Left lung (tissue), 4 donors: ENCODE measurements at regions not wholly inside any gene's neighbourhood (a gene's known extent, or its start where the extent isn't known, plus 50 kb on each side); places are given as distances from the start of the nearest gene placed in this dataset.

Experiments
- ATAC-seq: fragments of 200-7000 bp; cut with Tn5 transposase; one replicate; pipeline ENCODE4 v1.9.1; 2020; ENCODE audit warnings: moderate library complexity
- DNase-seq, 4 donors: peaks; one replicate each; pipeline ENCODE4 v3.0.0-alpha.2; 2013 to 2020
- H3K27ac ChIP-seq, 2 donors: fragments of 200-600 bp; sonication (generic) in 1 of 2; one replicate each; pipeline versions ENCODE4 v1.5.0 to v1.8.0; 2020 to 2021
- H3K27me3 ChIP-seq, 2 donors: fragments of 200-600 bp; sonication (generic) in 1 of 2; one replicate each; pipeline versions ENCODE4 v1.5.0 to v1.8.0; 2020 to 2021
- H3K36me3 ChIP-seq, 2 donors: fragments of 200-600 bp; sonication (generic) in 1 of 2; one replicate each; pipeline versions ENCODE4 v1.5.0 to v1.8.0; 2020 to 2021
- H3K4me1 ChIP-seq, 2 donors: fragments of 200-600 bp; one replicate each; pipeline ENCODE4 v1.8.0; 2021
- H3K4me3 ChIP-seq, 2 donors: fragments of 200-600 bp; sonication (generic) in 1 of 2; one replicate each; pipeline versions ENCODE4 v1.5.0 to v1.8.0; 2020 to 2021; ENCODE audit warnings: mild to moderate bottlenecking in 1 of 2
- H3K9me3 ChIP-seq, 2 donors: fragments of 200-600 bp; sonication (generic) in 1 of 2; one replicate each; pipeline versions ENCODE4 v1.5.0 to v1.8.0; 2020 to 2021
- intact Hi-C, 2 donors: fragments of 100-400 bp; cut with DNase I; formaldehyde crosslinking; loops; one replicate each; pipeline versions ENCODE4 v1.11.2 to v1.14.2; 2022
- TF ChIP-seq, protein P1 (sequence below), 2 donors: fragments of 200-600 bp; sonication (generic) in 1 of 2; IDR thresholded peaks; one replicate each; pipeline versions ENCODE4 v1.5.0 to v1.8.0; 2021; ENCODE audit warnings: antibody characterized with exemption in 2 of 2
- donor health status: DM: no; HTN: yes; CAD: no.
- donor health status: DM: no; HTN: no; CAD: no.

- H3K27ac ChIP-seq, result no peak overlapping the region
- H3K4me3 ChIP-seq, result no peak overlapping the region
- TF ChIP-seq, protein P1, sequence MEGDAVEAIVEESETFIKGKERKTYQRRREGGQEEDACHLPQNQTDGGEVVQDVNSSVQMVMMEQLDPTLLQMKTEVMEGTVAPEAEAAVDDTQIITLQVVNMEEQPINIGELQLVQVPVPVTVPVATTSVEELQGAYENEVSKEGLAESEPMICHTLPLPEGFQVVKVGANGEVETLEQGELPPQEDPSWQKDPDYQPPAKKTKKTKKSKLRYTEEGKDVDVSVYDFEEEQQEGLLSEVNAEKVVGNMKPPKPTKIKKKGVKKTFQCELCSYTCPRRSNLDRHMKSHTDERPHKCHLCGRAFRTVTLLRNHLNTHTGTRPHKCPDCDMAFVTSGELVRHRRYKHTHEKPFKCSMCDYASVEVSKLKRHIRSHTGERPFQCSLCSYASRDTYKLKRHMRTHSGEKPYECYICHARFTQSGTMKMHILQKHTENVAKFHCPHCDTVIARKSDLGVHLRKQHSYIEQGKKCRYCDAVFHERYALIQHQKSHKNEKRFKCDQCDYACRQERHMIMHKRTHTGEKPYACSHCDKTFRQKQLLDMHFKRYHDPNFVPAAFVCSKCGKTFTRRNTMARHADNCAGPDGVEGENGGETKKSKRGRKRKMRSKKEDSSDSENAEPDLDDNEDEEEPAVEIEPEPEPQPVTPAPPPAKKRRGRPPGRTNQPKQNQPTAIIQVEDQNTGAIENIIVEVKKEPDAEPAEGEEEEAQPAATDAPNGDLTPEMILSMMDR (IDR thresholded peaks at IDR 0.05), result no peak
- H3K9me3 ChIP-seq, result no peaks in the 10 kb centered on the region
- no peaks in the 10 kb centered on the region for H3K27me3 ChIP-seq
- H3K4me1 ChIP-seq, result no peaks in the 10 kb centered on the region
- intact Hi-C loops, result no loop called here
- no peaks in the 10 kb centered on the region for H3K36me3 ChIP-seq
- DNase-seq (no peak), ATAC-seq (no peak)
Observed at GRCh38 chr18:6595666-6596065, 133.8 kb upstream of the ARHGAP28 start.

GRCh38 chr18:6598657-6599056 is 130.9 kb upstream of the ARHGAP28 start:
- no peaks in the 10 kb centered on the region for H3K9me3 ChIP-seq
- H3K27ac ChIP-seq, result no peak overlapping the region
- H3K4me3 ChIP-seq, result no peak overlapping the region
- H3K36me3 ChIP-seq, result no peaks in the 10 kb centered on the region
- TF ChIP-seq, protein P1 (IDR thresholded peaks at IDR 0.05), result no peak
- no peaks in the 10 kb centered on the region for H3K4me1 ChIP-seq
- DNase-seq (no peak), ATAC-seq (no peak)
- no peaks in the 10 kb centered on the region for H3K27me3 ChIP-seq
- intact Hi-C loops, result no loop called here

DNA sequence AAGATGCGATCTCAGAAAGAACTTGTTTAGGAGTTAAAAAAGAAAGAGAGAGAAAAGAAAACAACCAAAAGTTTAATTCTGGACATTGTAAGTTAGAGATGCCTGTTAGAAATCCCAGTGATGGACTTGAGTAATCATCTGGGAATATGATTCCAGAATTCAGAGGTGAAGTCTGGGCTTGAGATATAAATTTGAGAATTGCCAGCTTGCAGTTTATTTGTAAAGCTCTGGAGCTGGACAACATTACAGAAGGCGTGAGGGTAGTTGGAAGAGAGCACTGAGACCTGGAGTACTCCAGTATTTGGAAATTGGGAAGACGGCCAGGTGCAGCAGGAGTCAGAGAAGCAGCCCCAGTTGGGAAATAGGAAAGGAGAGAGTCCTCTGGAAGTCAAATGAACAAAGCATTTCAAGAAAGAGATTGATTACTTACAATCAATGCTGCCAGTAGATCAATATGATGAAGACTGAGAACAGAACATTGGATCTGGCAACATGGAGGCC is 128.8 kb upstream of the ARHGAP28 start:
- no peak overlapping the region for H3K4me3 ChIP-seq
- no peaks in the 10 kb centered on the region for H3K9me3 ChIP-seq
- intact Hi-C loops, result no loop called here
- no peaks in the 10 kb centered on the region for H3K27me3 ChIP-seq
- H3K27ac ChIP-seq, result no peak overlapping the region
- TF ChIP-seq, protein P1 (IDR thresholded peaks at IDR 0.05), result no peak
- H3K36me3 ChIP-seq, result no peaks in the 10 kb centered on the region
- DNase-seq (no peak), ATAC-seq (no peak)
- H3K4me1 ChIP-seq, result peaks cover 0 to 3% of the 10 kb centered on the region in 2 donors

DNA sequence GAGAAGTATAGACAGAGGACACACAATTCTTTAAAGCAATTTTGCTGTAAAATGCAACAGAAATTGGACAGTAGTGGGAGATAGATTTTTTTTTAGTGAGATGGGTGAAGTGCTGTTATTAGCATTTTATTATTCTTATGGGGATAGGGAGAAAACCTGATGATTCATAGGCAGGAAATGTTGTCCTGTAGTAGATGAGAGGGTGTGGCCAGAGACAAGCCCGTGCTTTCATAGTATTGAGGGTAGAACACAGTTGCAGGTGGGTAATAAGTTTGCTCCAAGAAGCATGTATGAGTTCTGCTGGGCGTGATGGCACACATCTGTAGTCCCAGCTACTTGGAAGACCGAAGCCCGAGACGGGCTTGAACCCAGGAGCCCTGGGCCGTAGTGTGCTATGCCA is 128.3 kb upstream of the ARHGAP28 start:
- H3K27me3 ChIP-seq, result no peaks in the 10 kb centered on the region
- H3K27ac ChIP-seq, result no peak overlapping the region
- DNase-seq (no peak), ATAC-seq (no peak)
- H3K36me3 ChIP-seq, result no peaks in the 10 kb centered on the region
- peaks cover 0 to 3% of the 10 kb centered on the region in 2 donors for H3K4me1 ChIP-seq
- intact Hi-C loops, result no loop called here
- TF ChIP-seq, protein P1 (IDR thresholded peaks at IDR 0.05), result no peak
- H3K9me3 ChIP-seq, result no peaks in the 10 kb centered on the region
- no peak overlapping the region for H3K4me3 ChIP-seq

DNA sequence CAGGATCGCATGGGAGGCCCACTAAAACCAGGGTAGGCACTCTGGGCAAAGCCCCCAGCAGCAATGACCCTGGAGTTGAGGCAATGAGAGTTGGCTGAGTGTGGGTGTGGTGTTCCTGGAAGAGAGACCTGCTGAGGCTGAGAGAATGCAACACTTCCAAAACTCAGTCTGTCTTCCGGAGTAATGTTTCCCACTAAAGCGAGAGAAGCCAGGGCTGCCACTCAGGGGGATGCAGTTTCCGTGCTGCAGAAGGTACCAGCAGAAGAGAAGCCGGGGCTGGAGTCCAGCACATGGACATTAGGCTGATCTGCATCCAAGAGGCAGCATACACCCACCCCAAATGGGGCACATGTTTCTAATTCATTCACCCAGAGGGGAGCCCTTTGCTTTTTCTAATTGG is 127.2 kb upstream of the ARHGAP28 start:
- H3K4me3 ChIP-seq, result no peak overlapping the region
- H3K9me3 ChIP-seq, result no peaks in the 10 kb centered on the region
- TF ChIP-seq, protein P1 (IDR thresholded peaks at IDR 0.05), result no peak
- DNase-seq (no peak), ATAC-seq (no peak)
- H3K27ac ChIP-seq, result no peak overlapping the region
- intact Hi-C loops, result no loop called here
- peaks cover 0 to 3% of the 10 kb centered on the region in 2 donors for H3K4me1 ChIP-seq
- no peaks in the 10 kb centered on the region for H3K27me3 ChIP-seq
- H3K36me3 ChIP-seq, result no peaks in the 10 kb centered on the region
